Neural progenitor cell (in vitro differentiated cells): ENCODE measurements at regions not wholly inside any gene's neighbourhood (a gene's known extent, or its start where the extent isn't known, plus 50 kb on each side); places are given as distances from the start of the nearest gene placed in this dataset.

Experiments used
- DNase-seq: peaks from one replicate; pipeline ENCODE4 v3.0.0-alpha.2; 2016; ENCODE audit warnings: low spot score
- H2AFZ ChIP-seq: fragments of 200-600 bp; sonication (generic); replicated peaks from 2 replicates; pipeline ENCODE4 v1.6.1; 2016; ENCODE audit warnings: antibody characterized with exemption
- H3F3A ChIP-seq: fragments of 200-600 bp; sonication (generic); 2 replicates; pipeline ENCODE4 v1.6.1; 2016; ENCODE audit warnings: antibody characterized with exemption, low read depth
- H3K27ac ChIP-seq: fragments of 200-600 bp; sonication (generic); 2 replicates; pipeline ENCODE4 v1.5.1; 2016; ENCODE audit warnings: mild to moderate bottlenecking
- H3K27me3 ChIP-seq: fragments of 200-600 bp; sonication (generic); 2 replicates; pipeline ENCODE4 v1.6.1; 2016; ENCODE audit warnings: mild to moderate bottlenecking, moderate library complexity
- H3K36me3 ChIP-seq: fragments of 200-600 bp; sonication (generic); 2 replicates; pipeline ENCODE4 v1.5.1; 2016
- H3K4me1 ChIP-seq: fragments of 200-600 bp; sonication (generic); 2 replicates; pipeline ENCODE4 v1.6.1; 2016; ENCODE audit warnings: mixed run types
- H3K4me2 ChIP-seq: fragments of 200-600 bp; sonication (generic); 2 replicates; pipeline ENCODE4 v1.6.1; 2016
- H3K4me3 ChIP-seq: fragments of 200-600 bp; sonication (generic); 2 replicates; pipeline ENCODE4 v1.5.1; 2016
- H3K79me2 ChIP-seq: fragments of 200-600 bp; sonication (generic); 2 replicates; pipeline ENCODE4 v1.6.1; 2016; ENCODE audit warnings: low read depth
- H3K9ac ChIP-seq: fragments of 200-600 bp; sonication (generic); 2 replicates; pipeline ENCODE4 v1.6.1; 2016
- H3K9me3 ChIP-seq: fragments of 200-600 bp; sonication (generic); 2 replicates; pipeline ENCODE4 v1.5.1; 2016; ENCODE audit warnings: low read depth
- H4K20me1 ChIP-seq: fragments of 200-600 bp; sonication (generic); 2 replicates; pipeline ENCODE4 v1.6.1; 2016; ENCODE audit warnings: low read depth
- H3K27ac Mint-ChIP-seq: 3 replicates; pipeline ENCODE4 v1.8.0; 2021; ENCODE audit warnings: mixed read lengths
- H3K27me3 Mint-ChIP-seq: 2 replicates; pipeline ENCODE4 v1.8.0; 2022; ENCODE audit warnings: low read depth, mild to moderate bottlenecking, inconsistent platforms, moderate library complexity, mixed read lengths; ENCODE audit not compliant: insufficient read depth
- H3K36me3 Mint-ChIP-seq: 3 replicates; pipeline ENCODE4 v1.8.0; 2021; ENCODE audit warnings: mixed read lengths
- H3K4me1 Mint-ChIP-seq: 3 replicates; pipeline ENCODE4 v1.8.0; 2021; ENCODE audit warnings: mixed read lengths
- H3K4me3 Mint-ChIP-seq: 3 replicates; pipeline ENCODE4 v1.8.0; 2021; ENCODE audit warnings: mild to moderate bottlenecking, moderate library complexity, mixed read lengths
- H3K9me3 Mint-ChIP-seq: 3 replicates; pipeline ENCODE4 v1.8.0; 2020; ENCODE audit warnings: mixed read lengths
- CTCF ChIP-seq: fragments of 200-600 bp; sonication (generic); IDR thresholded peaks from 2 replicates; pipeline ENCODE4 v1.5.1; 2017; ENCODE audit warnings: antibody characterized with exemption, mild to moderate bottlenecking
- EZH2 ChIP-seq: fragments of 200-600 bp; sonication (generic); IDR thresholded peaks from 2 replicates; pipeline ENCODE4 v1.6.1; 2017; ENCODE audit warnings: antibody characterized with exemption, mild to moderate bottlenecking, moderate library complexity
- EZH2phosphoT487 ChIP-seq: fragments of 200-600 bp; sonication (generic); IDR thresholded peaks from 2 replicates; pipeline ENCODE4 v1.6.1; 2017; ENCODE audit warnings: antibody characterized with exemption

DNA sequence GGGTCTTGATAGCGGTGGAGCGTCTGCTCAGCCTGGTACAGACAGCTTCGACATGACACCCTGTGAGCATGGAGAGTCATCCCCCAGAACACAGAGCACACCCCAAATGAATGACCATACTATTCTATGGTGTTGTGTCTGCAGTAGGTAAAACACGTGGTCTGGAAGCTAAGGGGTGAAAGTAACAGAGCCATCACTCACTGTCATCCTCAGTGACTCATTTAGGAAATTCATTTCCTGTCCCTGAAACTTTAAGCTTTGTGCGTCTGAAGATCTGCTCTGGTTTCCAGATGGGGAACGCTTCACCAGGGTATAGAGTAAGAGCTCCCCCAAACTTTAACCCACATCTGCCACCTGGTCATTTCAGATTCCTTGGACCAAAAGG is 94.8 kb upstream of the DISP3 start:
- H3K27me3 Mint-ChIP-seq, result peaks cover 8% of the 10 kb centered on the region
- H3K9me3 Mint-ChIP-seq, result peaks cover 5% of the 10 kb centered on the region
- DNase-seq, result no peak
- no peaks in the 10 kb centered on the region for H3K4me1 ChIP-seq
- no peaks in the 10 kb centered on the region for H3K27me3 ChIP-seq
- no peak overlapping the region for H3K4me3 Mint-ChIP-seq
- H3F3A ChIP-seq, result no peaks in the 10 kb centered on the region
- H3K79me2 ChIP-seq, result no peaks in the 10 kb centered on the region
- H3K9ac ChIP-seq, result no peak overlapping the region
- H2AFZ ChIP-seq, result no peak overlapping the region
- peaks cover 22% of the 10 kb centered on the region for H3K4me1 Mint-ChIP-seq
- no peaks in the 10 kb centered on the region for H3K36me3 ChIP-seq
- no peak overlapping the region for H3K4me3 ChIP-seq
- no peaks in the 10 kb centered on the region for H3K9me3 ChIP-seq
- H3K4me2 ChIP-seq, result no peak overlapping the region
- peaks cover 2% of the 10 kb centered on the region for H3K36me3 Mint-ChIP-seq
- H4K20me1 ChIP-seq, result no peaks in the 10 kb centered on the region
- TF ChIP-seq EZH2phosphoT487 (no peak), EZH2 (no peak), CTCF (no peak)
- no peak overlapping the region for H3K27ac ChIP-seq
- H3K27ac Mint-ChIP-seq, result no peak overlapping the region

DNA sequence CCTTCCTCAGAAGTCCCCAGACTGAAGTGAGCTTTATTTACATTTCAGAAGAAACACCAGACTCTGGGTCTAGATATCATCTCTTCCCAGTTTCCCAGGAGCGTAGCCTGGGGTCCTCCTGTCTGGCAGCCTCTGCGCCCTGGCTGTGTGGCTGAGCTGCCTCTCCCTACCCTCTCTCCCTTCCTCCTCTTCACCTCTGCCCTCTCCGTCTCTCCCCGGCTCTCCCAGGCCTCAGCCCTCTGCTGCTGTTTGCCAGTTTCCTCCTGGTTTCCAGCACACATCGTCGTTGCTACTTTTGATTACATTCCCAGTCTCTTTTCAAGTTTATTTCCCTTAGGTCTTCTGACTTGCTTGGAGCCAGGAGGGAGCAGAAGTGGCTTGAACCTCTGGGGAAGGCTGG is 91.1 kb upstream of the DISP3 start:
- H3K36me3 ChIP-seq, result no peaks in the 10 kb centered on the region

GRCh38 chr1:11388617-11389016 is 90.3 kb upstream of the DISP3 start:
- no peak for DNase-seq
- no peak overlapping the region for H3K4me3 Mint-ChIP-seq
- H3K27me3 ChIP-seq, result no peaks in the 10 kb centered on the region

More for the DNA sequence above, 91.1 kb upstream of the DISP3 start:
- Histone ChIP-seq H3K4me3 (no peak overlapping the region), H3K27me3 (no peaks in the 10 kb centered on the region), H3K4me2 (no peak overlapping the region), H4K20me1 (no peaks in the 10 kb centered on the region), H3K4me1 (no peaks in the 10 kb centered on the region), H3K27ac (no peak overlapping the region), H3F3A (no peaks in the 10 kb centered on the region), H3K79me2 (no peaks in the 10 kb centered on the region), H2AFZ (no peak overlapping the region), H3K9me3 (no peaks in the 10 kb centered on the region), H3K9ac (no peak overlapping the region)
- H3K4me3 Mint-ChIP-seq, result no peak overlapping the region
- no peaks in the 10 kb centered on the region for H3K36me3 Mint-ChIP-seq
- peak overlapping the region; percentile 52 for H3K27ac Mint-ChIP-seq
- DNase-seq, result no peak
- peaks cover 2% of the 10 kb centered on the region for H3K9me3 Mint-ChIP-seq
- TF ChIP-seq EZH2, result no peak
- no peak for TF ChIP-seq CTCF
- TF ChIP-seq EZH2phosphoT487, result no peak
- H3K4me1 Mint-ChIP-seq, result peaks cover 40% of the 10 kb centered on the region
- peaks cover 10% of the 10 kb centered on the region for H3K27me3 Mint-ChIP-seq

More at GRCh38 chr1:11388617-11389016, 90.3 kb upstream of the DISP3 start:
- no peaks in the 10 kb centered on the region for H3K79me2 ChIP-seq
- TF ChIP-seq EZH2phosphoT487 (no peak), CTCF (no peak), EZH2 (no peak)
- no peak overlapping the region for H2AFZ ChIP-seq
- no peak overlapping the region for H3K27ac Mint-ChIP-seq
- H3K9ac ChIP-seq, result no peak overlapping the region
- H3K4me1 Mint-ChIP-seq, result peaks cover 40% of the 10 kb centered on the region
- H3F3A ChIP-seq, result no peaks in the 10 kb centered on the region
- H4K20me1 ChIP-seq, result no peaks in the 10 kb centered on the region
- no peaks in the 10 kb centered on the region for H3K36me3 ChIP-seq
- H3K36me3 Mint-ChIP-seq, result no peaks in the 10 kb centered on the region
- H3K9me3 ChIP-seq, result no peaks in the 10 kb centered on the region
- H3K9me3 Mint-ChIP-seq, result peaks cover 2% of the 10 kb centered on the region
- no peak overlapping the region for H3K27ac ChIP-seq
- peaks cover 8% of the 10 kb centered on the region for H3K27me3 Mint-ChIP-seq
- no peak overlapping the region for H3K4me3 ChIP-seq
- H3K4me2 ChIP-seq, result no peak overlapping the region
- no peaks in the 10 kb centered on the region for H3K4me1 ChIP-seq
